Endothelial cell of umbilical vein (primary cell): ENCODE measurements at regions not wholly inside any gene's neighbourhood (a gene's known extent, or its start where the extent isn't known, plus 50 kb on each side); places are given as distances from the start of the nearest gene placed in this dataset.

Experiments
- BruUV-seq: library from RNA; stranded (reverse); fragments of 400-500 nt; replicated peaks from 2 replicates; lab custom pipeline; 2021; lab: Mats Ljungman, UMichigan
- CTCF ChIA-PET: fragments of 300-600, 350-600 bp; sonication (Branson Sonifier 250); formaldehyde crosslinking; loops from one replicate; lab custom pipeline; 2021; ENCODE audit warnings: antibody characterized with exemption, inconsistent platforms; lab: Charles Lee
- POLR2A ChIA-PET: fragments of 300-600, 350-600 bp; sonication (Branson Sonifier 250); formaldehyde crosslinking; loops from one replicate; lab custom pipeline; 2021; ENCODE audit warnings: antibody characterized with exemption, inconsistent platforms; lab: Charles Lee
- DNase-seq: peaks from one replicate; pipeline ENCODE4 v3.0.0-alpha.2; 2011; ENCODE audit warnings: low read depth, low spot score
- FAIRE-seq: peaks from 2 replicates; lab custom pipeline; 2011; peaks lifted over from hg19 to GRCh38; lab: Jason Lieb, UNC
- H2AFZ ChIP-seq: 2 replicates; pipeline ENCODE4 v1.6.0; 2012; ENCODE audit warnings: low read depth, low read length, control low read depth, inconsistent platforms
- H3K27ac ChIP-seq: 2 replicates; pipeline ENCODE4 v1.5.1; 2011; ENCODE audit warnings: low read depth, mild to moderate bottlenecking, control low read depth, low read length, moderate library complexity; ENCODE audit not compliant: insufficient read depth
- H3K27me3 ChIP-seq, 2 experiments: 2 replicates each; pipeline versions ENCODE4 v1.6.0 to v1.6.1; 2011; ENCODE audit warnings: low read length in 2 of 2, mixed read lengths in 1 of 2; ENCODE audit not compliant: control insufficient read depth in 2 of 2, insufficient read depth in 2 of 2
- H3K36me3 ChIP-seq, 2 experiments: 2 replicates in 1 of 2; 3 replicates in 1 of 2; pipeline ENCODE4 v1.5.1; 2011; ENCODE audit warnings: low read length in 2 of 2, mild to moderate bottlenecking in 1 of 2, moderate library complexity in 1 of 2; ENCODE audit not compliant: control insufficient read depth in 2 of 2, insufficient read depth in 2 of 2; ENCODE audit errors: extremely low read depth in 1 of 2
- H3K4me1 ChIP-seq: 3 replicates; pipeline ENCODE4 v1.5.1; 2011; ENCODE audit warnings: mild to moderate bottlenecking, low read length; ENCODE audit not compliant: control insufficient read depth, insufficient read depth; ENCODE audit errors: extremely low read depth
- H3K4me2 ChIP-seq: 2 replicates; pipeline ENCODE4 v1.6.1; 2011; ENCODE audit warnings: low read length, control low read depth, mixed read lengths; ENCODE audit not compliant: insufficient read depth
- H3K4me3 ChIP-seq, 3 experiments: fragments of 200-600 bp in 1 of 3; sonication (generic), shearing (Covaris generic) in 1 of 3; replicated peaks in 1 of 3; 2 replicates each; pipeline ENCODE4 v1.5.1; 2011 to 2016; ENCODE audit warnings: control low read depth in 3 of 3, low read length in 3 of 3, mild to moderate bottlenecking in 2 of 3, inconsistent platforms in 1 of 3, low read depth in 1 of 3, moderate library complexity in 1 of 3; ENCODE audit not compliant: insufficient read depth in 1 of 3
- H3K79me2 ChIP-seq: 2 replicates; pipeline ENCODE4 v1.6.0; 2012; ENCODE audit warnings: low read length, inconsistent platforms; ENCODE audit not compliant: control insufficient read depth, insufficient read depth
- H3K9ac ChIP-seq: replicated peaks from 2 replicates; pipeline ENCODE3; 2011; ENCODE audit warnings: low read length, control low read depth; ENCODE audit not compliant: insufficient read depth; ENCODE audit errors: extremely low read depth
- H3K9me1 ChIP-seq: replicated peaks from 3 replicates; pipeline ENCODE4 v1.6.0; 2011; ENCODE audit warnings: mild to moderate bottlenecking, low read length; ENCODE audit not compliant: control insufficient read depth, insufficient read depth; ENCODE audit errors: extremely low read depth
- H3K9me3 ChIP-seq: replicated peaks from 2 replicates; pipeline ENCODE4 v1.5.1; 2012; ENCODE audit warnings: low read length, inconsistent platforms; ENCODE audit not compliant: control insufficient read depth, insufficient read depth
- H4K20me1 ChIP-seq: replicated peaks from 2 replicates; pipeline ENCODE3; 2011; ENCODE audit warnings: mild to moderate bottlenecking, low read length; ENCODE audit not compliant: control insufficient read depth, insufficient read depth; ENCODE audit errors: extremely low read depth
- CTCF ChIP-seq, 2 donors: IDR thresholded peaks; 1 replicate in 1 of 2; 2 replicates in 1 of 2; pipeline ENCODE4 v1.5.1; 2011; ENCODE audit warnings: low read length in 2 of 2, mild to moderate bottlenecking in 2 of 2, moderate library complexity in 2 of 2, control low read depth in 1 of 2, inconsistent platforms in 1 of 2, low read depth in 1 of 2; ENCODE audit not compliant: insufficient read depth in 1 of 2; ENCODE audit errors: extremely low read depth in 1 of 2
- EZH2 ChIP-seq: IDR thresholded peaks from 2 replicates; pipeline ENCODE4 v1.6.1; 2012; ENCODE audit warnings: borderline replicate concordance, low read depth, mild to moderate bottlenecking, moderate library complexity, low read length, inconsistent platforms; ENCODE audit not compliant: severe bottlenecking
- FOS ChIP-seq: IDR thresholded peaks from 2 replicates; pipeline ENCODE4 v1.6.1; 2011; ENCODE audit warnings: mild to moderate bottlenecking, low read length, moderate library complexity, borderline replicate concordance; ENCODE audit not compliant: insufficient read depth
- GATA2 ChIP-seq: IDR thresholded peaks from 2 replicates; pipeline ENCODE4 v1.7.0; 2011; ENCODE audit warnings: low read depth, mild to moderate bottlenecking, moderate library complexity, mixed read lengths, low read length; ENCODE audit not compliant: insufficient read length, insufficient read depth
- JUN ChIP-seq: IDR thresholded peaks from 2 replicates; pipeline ENCODE4 v1.6.1; 2011; ENCODE audit warnings: borderline replicate concordance, low read depth; ENCODE audit not compliant: insufficient read length, insufficient read depth
- MYC ChIP-seq: IDR thresholded peaks from one replicate; pipeline ENCODE4 v1.6.1; 2011; ENCODE audit warnings: mild to moderate bottlenecking, low read depth, low read length
- POLR2A ChIP-seq: IDR thresholded peaks from 2 replicates; pipeline ENCODE4 v1.6.1; 2012; ENCODE audit warnings: low read depth, mild to moderate bottlenecking, control low read depth, low read length
- POLR2AphosphoS5 ChIP-seq: IDR thresholded peaks from 2 replicates; pipeline ENCODE4 v1.6.1; 2012; ENCODE audit warnings: low read depth, mild to moderate bottlenecking, control low read depth, low read length, moderate library complexity; ENCODE audit not compliant: insufficient read depth
- dilution Hi-C: fragments of 300-500 bp; cut with MboI; formaldehyde crosslinking; loops from one replicate; pipeline ENCODE4 v1.15.0; 2019; ENCODE audit warnings: low sequenced_read_pairs; ENCODE audit not compliant: extremely low pct_ligation_motif_present
- intact Hi-C: fragments of 100-400 bp; cut with micrococcal nuclease; formaldehyde crosslinking; loops from one replicate; pipeline ENCODE4 v1.10.0; 2022
- TF ChIP-seq, protein P1 (sequence below): IDR thresholded peaks from 2 replicates; pipeline ENCODE4 v1.6.1; 2011; ENCODE audit not compliant: insufficient read depth, insufficient read length

- Histone ChIP-seq H3K4me2 (no peak overlapping the region), H3K9ac (no peak overlapping the region), H3K36me3 (no peaks in the 10 kb centered on the region), H3K27ac (no peak overlapping the region), H3K27me3 (peaks cover 7 to 13% of the 10 kb centered on the region in 2 experiments), H3K9me1 (no peaks in the 10 kb centered on the region), H3K79me2 (no peaks in the 10 kb centered on the region), H2AFZ (no peak overlapping the region), H3K4me3 (no peak overlapping the region), H3K9me3 (no peaks in the 10 kb centered on the region), H4K20me1 (no peaks in the 10 kb centered on the region), H3K4me1 (no peaks in the 10 kb centered on the region)
- ChIA-PET CTCF (interaction anchor here (7.8 to 8.1 kb wide), 2 partner anchors 130 to 183 kb away, joined by 193 to 279 read pairs; no protein-coding TSS in a partner anchor), POLR2A (no interaction called here)
- FAIRE-seq (no peak), DNase-seq (no peak)
- no TSS peak for BruUV-seq
- TF ChIP-seq CTCF (IDR thresholded peaks at IDR 0.05; ENCODE audit: extremely low read depth in 1 of 2, insufficient read depth in 1 of 2, low read depth in 1 of 2, low read length in 2 of 2): no peak
- no peak for TF ChIP-seq MYC
- TF ChIP-seq EZH2: no peak
- peak; percentile 29 for TF ChIP-seq JUN
- dilution Hi-C loops (no loop called here), intact Hi-C loops (no loop called here)
Measured at GRCh38 chr21:33123374-33124123, 53.6 kb downstream of the OLIG1 start.

GRCh38 chr21:33124889-33125288 is 54.9 kb downstream of the OLIG1 start:
- Histone ChIP-seq H3K9ac (no peak overlapping the region), H3K36me3 (no peaks in the 10 kb centered on the region), H3K79me2 (no peaks in the 10 kb centered on the region), H3K4me1 (no peaks in the 10 kb centered on the region), H3K9me1 (no peaks in the 10 kb centered on the region), H2AFZ (no peak overlapping the region), H3K9me3 (no peaks in the 10 kb centered on the region), H4K20me1 (no peaks in the 10 kb centered on the region), H3K4me3 (no peak overlapping the region), H3K27ac (no peak overlapping the region), H3K27me3 (peaks cover 12 to 18% of the 10 kb centered on the region in 2 experiments), H3K4me2 (no peak overlapping the region)
- FAIRE-seq: no peak
- no TSS peak for BruUV-seq
- ChIA-PET POLR2A (no interaction called here), CTCF (interaction anchor here (3.8 to 8.1 kb wide), 3 partner anchors 72 to 184 kb away, joined by 20 to 279 read pairs (median 193); no protein-coding TSS in a partner anchor)
- TF ChIP-seq, protein P1, sequence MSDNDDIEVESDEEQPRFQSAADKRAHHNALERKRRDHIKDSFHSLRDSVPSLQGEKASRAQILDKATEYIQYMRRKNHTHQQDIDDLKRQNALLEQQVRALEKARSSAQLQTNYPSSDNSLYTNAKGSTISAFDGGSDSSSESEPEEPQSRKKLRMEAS: no peak
- TF ChIP-seq POLR2A: no peak
- no peak for TF ChIP-seq GATA2
- TF ChIP-seq CTCF (IDR thresholded peaks at IDR 0.05; ENCODE audit: extremely low read depth in 1 of 2, insufficient read depth in 1 of 2, low read depth in 1 of 2, low read length in 2 of 2): no peak
- TF ChIP-seq POLR2AphosphoS5: no peak
- TF ChIP-seq FOS: no peak
- intact Hi-C loops: loop anchor here (5.0 kb wide), 1 partner anchor 293 kb away; no protein-coding TSS in a partner anchor
- dilution Hi-C loops: no loop called here
- DNase-seq: no peak
